D341Med (cell line): ENCODE measurements at regions not wholly inside any gene's neighbourhood (a gene's known extent, or its start where the extent isn't known, plus 50 kb on each side); places are given as distances from the start of the nearest gene placed in this dataset.
"Not testable (repeated sequence)": the region's sequence is repeated elsewhere in the genome, so short reads cannot be mapped to it uniquely, and the experiment has no call there.

Experiments
- DNase-seq: peaks from one replicate; pipeline ENCODE4 v3.0.0; 2012; ENCODE audit warnings: low spot score

DNA sequence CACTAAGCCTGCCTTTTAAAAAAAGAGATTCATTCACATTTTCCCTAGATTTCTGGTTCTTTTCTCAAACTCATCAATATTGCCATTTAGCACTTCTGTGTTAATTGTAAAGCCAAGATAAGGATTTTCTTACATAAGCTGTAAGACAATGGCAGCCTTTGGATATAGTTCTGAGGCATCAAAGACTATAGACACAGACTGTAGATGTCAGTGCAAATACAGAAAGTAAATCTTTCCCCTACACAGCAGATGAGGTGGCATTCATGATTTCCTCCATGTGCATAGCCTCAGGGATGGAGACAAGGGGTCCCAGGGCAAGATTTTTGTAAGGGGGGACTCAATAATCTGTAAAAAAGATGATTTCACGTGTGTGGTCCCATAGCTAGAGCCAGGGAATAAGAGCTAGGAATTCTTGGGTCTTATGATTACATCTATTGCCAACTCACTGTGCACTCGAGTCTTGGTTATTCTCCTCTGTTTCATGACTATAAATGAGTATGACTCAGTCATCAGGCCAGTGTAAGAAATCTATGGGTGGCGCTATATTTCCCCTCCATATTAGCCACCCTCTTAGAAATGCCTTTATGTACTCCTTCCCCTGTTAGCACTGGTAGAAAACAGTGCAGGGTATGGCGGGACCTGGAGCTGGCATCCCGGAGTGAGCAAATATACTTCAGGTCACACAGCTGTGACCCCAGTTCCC lies 207.5 kb downstream of the EXOC5 start:
- DNase-seq = no peak

DNA sequence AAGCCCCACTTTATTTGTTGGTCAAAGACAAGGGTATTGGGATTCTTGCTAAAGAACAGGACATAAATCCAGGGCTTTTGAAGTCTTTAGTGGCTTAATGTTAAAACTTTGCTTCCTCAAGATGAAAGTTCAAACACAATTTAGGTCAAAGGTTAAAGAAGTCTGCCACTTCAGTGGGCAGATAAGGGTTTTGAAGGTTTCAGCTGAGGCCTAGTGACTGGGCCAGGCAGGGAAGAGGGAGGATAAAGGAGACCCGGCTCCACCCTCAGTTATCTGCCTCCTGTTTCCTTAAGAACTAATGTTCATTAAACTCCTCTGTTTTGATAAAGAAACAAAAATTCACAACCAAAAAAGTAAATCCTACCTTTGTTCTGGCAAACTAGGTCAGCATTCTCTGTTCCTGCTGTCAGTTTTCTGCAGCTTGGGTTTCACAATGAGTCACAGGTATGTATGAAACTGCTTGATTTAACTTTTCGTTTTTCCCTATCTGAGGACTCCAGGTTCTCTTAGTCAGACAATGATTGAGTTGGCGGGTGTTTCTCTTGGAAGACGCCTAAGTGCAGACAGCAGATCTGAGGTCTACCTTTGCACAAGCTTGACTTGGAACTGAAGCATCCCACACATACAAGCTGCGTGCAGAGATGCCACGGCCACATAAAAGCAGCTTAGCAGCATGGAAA lies 208.3 kb downstream of the EXOC5 start:
- DNase-seq = no peak

GRCh38 chr14:57058319-57058718 lies 210.4 kb downstream of the EXOC5 start:
- DNase-seq = no peak

DNA sequence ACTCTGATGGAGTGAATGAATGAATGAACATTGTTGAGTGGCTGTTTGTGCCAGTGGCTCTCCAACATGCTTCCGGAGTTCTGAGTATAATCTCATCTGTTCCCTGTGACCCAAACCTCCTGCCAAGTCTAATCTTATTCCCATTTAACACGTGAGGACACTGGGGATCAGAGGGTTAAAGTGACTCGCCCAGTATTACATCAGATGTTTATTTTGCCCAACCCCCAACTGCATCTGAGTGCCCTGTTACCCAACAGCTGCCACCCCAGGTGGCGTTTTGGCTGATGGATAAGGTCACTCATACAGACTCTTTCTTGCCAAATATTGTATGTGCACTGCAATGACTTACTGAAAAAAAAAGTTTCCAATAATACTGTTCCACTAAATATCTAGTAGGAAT lies 210.9 kb downstream of the EXOC5 start:
- peak; percentile 75 for DNase-seq

DNA sequence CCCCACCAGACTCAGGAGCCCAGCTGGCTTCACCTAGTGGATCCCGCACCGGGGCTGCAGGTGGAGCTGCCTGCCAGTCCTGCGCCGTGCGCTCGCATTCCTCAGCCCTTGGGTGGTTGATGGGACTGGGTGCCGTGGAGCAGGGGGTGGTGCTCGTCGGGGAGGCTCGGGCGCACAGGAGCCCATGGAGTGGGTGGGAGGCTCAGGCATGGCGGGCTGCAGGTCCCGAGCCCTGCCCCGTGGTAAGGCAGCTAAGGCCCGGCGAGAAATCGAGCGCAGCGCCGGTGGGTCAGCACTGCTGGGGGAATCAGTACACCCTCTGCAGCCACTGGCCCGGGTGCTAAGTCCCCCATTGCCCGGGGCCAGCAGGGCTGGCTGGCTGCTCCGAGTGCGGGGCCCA lies 212.2 kb downstream of the EXOC5 start:
- DNase-seq = not testable (repeated sequence)

- no peak for DNase-seq
Observed at GRCh38 chr14:57052705-57053302, 215.9 kb downstream of the EXOC5 start.

DNA sequence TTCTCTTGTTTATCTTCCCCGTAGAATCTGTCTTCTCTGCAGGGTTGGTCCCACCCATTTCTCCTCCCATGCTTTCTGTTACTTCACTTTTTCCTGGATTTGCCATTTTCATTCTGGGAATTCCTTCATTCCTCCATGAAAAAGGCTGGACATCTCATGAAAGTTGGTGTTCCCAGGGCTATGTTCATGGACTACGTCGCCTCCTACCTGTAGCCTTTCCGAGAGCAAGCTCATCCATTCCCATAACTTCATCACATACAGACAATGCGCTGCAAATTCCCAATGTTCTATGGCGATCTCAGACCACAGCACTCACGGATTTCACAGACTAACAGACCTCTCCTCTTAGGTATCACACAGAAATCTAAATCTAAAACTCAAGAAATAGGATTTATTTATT lies 217.1 kb downstream of the EXOC5 start:
- no peak for DNase-seq

GRCh38 chr14:57049848-57050247 lies 218.9 kb downstream of the EXOC5 start:
- DNase-seq = no peak

GRCh38 chr14:57046175-57046574 lies 222.5 kb downstream of the EXOC5 start:
- DNase-seq = no peak

GRCh38 chr14:57044101-57044973 lies 224.4 kb downstream of the EXOC5 start:
- DNase-seq = not testable (repeated sequence)

GRCh38 chr14:57038689-57039088 lies 228.4 kb upstream of the OTX2 start:
- no peak for DNase-seq

DNA sequence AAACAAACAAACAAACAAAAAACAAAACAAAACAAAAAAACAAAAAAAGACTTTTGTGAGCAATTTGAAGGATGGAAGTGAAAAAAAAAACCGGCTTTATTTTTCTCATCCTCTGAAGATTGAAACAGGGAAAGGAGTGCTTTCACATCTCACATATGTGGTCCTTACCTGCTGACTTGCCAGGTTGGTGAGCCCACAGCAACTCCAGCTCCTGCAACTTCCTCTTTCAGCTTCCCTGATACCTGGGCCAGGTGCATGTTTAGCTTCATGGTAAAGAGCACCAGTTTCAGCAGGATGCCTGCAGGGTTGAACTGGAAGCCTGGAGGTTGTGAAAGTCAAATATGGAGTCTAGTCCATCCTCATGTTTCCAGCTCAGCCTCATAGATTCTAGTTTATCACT lies 221.2 kb upstream of the OTX2 start:
- DNase-seq = no peak

GRCh38 chr14:57029620-57030253 lies 219.5 kb upstream of the OTX2 start:
- no peak for DNase-seq

DNA sequence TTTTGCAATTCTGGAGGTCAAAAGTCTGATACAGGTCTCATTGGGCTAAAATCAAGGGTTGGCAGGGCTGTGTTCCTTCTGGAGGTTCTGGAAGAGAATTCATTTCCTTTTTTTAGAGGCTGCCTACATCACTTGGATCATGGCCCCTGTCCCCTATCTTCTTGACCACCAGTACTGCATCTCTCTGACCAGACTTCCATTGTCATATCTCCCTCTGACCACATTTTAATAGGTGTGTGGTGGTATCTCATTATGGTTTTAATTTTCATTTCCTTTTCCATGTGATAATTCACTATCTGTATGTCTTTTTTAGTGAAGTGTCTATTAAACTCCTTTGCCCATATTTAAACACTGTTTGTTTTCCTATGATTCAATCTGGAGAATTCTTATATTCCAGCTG lies 215.2 kb upstream of the OTX2 start:
- no peak for DNase-seq

GRCh38 chr14:57022608-57023007 lies 212.3 kb upstream of the OTX2 start:
- no peak for DNase-seq

GRCh38 chr14:57018065-57018464 lies 207.8 kb upstream of the OTX2 start:
- DNase-seq = no peak

GRCh38 chr14:57013987-57014386 lies 203.7 kb upstream of the OTX2 start:
- no peak for DNase-seq

DNA sequence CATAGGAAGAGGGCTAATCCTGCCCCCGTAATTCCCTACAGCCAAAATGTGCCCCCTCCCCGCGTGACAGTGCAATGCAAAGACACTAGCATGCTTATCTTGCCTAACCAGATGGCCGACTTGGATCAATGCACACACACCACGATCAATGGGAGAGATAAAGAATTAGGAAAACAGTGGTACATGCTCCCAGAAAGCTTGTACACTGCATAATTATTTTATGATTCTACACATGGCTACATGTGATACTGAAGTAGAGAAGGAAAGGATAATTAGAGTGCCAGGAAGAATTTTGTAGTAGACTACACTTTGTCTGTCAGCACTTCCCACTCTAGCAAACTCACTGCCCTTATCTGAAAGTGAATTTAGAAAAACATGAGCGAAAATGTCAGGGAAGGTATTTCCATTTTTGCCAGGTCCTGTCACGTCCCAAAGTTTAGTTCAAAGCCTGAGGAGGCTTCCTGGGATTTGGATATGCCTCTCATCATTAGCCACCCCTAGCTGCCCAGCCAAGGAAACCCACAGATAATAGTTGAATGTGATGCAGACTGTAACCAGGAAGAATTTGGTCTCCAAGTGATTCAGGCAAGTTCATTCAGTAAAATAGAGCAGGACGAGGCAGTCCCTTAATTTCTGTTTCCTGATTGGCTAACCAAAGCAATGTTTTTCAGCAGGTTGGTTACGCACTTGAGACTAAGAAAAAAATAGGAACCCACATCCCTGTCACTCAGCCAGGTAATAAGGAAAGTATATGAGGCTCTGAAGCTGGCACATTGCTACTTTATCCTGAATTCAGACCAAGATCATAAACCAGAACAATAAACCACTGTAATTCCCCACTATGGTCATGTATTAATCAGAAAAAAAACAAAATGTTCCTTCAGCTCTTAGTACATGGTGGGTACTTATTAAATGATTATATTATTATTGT lies 199.6 kb upstream of the OTX2 start:
- peak; percentile 78 for DNase-seq

GRCh38 chr14:57008534-57008933 lies 198.3 kb upstream of the OTX2 start:
- no peak for DNase-seq

- peak; percentile 46 for DNase-seq
Observed at GRCh38 chr14:56998728-56999127, 188.4 kb upstream of the OTX2 start.
